Mucosa of descending colon (tissue), 3 donors: ENCODE measurements at regions not wholly inside any gene's neighbourhood (a gene's known extent, or its start where the extent isn't known, plus 50 kb on each side); places are given as distances from the start of the nearest gene placed in this dataset.

ENCODE experiments used
- ATAC-seq: fragments of 200-7000 bp; cut with Tn5 transposase; one replicate; pipeline ENCODE4 v1.9.1; 2020; ENCODE audit warnings: mild to moderate bottlenecking, moderate library complexity
- DNase-seq, 3 donors: peaks; one replicate each; pipeline ENCODE4 v3.0.0-alpha.2; 2020
- H3K36me3 ChIP-seq: fragments of 200-600 bp; one replicate; pipeline ENCODE4 v1.8.0; 2021; ENCODE audit warnings: low read depth, mild to moderate bottlenecking
- H3K4me1 ChIP-seq: fragments of 200-600 bp; one replicate; pipeline ENCODE4 v1.8.0; 2021; ENCODE audit warnings: low read depth, mild to moderate bottlenecking
- H3K4me3 ChIP-seq: fragments of 200-600 bp; one replicate; pipeline ENCODE4 v1.8.0; 2021; ENCODE audit warnings: mild to moderate bottlenecking
- H3K9me3 ChIP-seq: fragments of 200-600 bp; one replicate; pipeline ENCODE4 v1.8.0; 2021; ENCODE audit warnings: mild to moderate bottlenecking
- intact Hi-C, 2 donors: fragments of 100-400 bp; cut with DNase I in 1 of 2; cut with micrococcal nuclease in 1 of 2; formaldehyde crosslinking; loops; one replicate each; pipeline versions ENCODE4 v1.11.0 to v1.11.1; 2022; cut with DNase I, micrococcal nuclease
- TF ChIP-seq, protein P1 (sequence below): fragments of 200-600 bp; IDR thresholded peaks from one replicate; pipeline ENCODE4 v1.8.0; 2022; ENCODE audit warnings: antibody characterized with exemption, mild to moderate bottlenecking
- donor health status: DM: no; HTN: no; CAD: no; lungs with moderate emphysema.
- donor health status: DM: no; HTN: no; CAD: no.
- donor health status: DM: no; HTN: yes; CAD: no.

DNA sequence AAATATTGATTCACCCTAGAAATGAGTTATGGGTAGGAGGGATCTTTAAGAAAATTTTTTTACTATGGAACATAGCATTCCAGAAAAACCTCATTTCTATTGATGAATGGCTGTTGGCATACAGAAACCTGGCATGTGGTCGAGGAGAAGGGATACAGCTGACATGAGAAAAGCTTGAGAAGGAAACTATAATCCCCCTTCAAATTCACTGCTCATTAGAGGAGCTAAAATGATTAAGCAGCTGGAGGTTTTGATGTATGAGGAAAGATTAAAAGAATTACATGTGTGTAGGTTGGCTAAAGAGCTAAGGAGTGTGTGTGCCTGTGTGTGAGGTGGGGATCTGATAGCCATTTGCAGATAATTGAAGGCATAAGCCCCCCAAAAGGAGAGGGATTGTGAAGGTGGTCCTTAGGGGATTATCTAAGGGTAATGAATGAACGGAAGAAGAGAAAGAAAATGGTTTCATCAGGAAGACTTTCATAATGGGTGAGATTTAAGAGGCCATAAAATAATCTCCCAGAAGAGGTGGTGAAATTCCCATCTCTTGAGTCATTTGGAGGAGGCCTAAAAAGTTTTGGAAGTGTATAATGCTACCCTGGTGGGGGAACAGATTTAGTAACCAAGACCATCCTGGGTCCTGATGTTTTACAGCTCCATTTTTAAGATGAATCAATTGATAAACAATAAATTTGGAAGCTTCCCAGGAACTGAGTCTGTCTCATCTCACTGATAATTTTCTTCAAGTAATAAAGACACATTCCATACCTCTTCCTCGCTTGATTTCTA is 272.0 kb upstream of the HAND2 start:
- no peaks in the 10 kb centered on the region for H3K36me3 ChIP-seq
- intact Hi-C loops: no loop called here
- no peaks in the 10 kb centered on the region for H3K4me1 ChIP-seq
- TF ChIP-seq, protein P1, sequence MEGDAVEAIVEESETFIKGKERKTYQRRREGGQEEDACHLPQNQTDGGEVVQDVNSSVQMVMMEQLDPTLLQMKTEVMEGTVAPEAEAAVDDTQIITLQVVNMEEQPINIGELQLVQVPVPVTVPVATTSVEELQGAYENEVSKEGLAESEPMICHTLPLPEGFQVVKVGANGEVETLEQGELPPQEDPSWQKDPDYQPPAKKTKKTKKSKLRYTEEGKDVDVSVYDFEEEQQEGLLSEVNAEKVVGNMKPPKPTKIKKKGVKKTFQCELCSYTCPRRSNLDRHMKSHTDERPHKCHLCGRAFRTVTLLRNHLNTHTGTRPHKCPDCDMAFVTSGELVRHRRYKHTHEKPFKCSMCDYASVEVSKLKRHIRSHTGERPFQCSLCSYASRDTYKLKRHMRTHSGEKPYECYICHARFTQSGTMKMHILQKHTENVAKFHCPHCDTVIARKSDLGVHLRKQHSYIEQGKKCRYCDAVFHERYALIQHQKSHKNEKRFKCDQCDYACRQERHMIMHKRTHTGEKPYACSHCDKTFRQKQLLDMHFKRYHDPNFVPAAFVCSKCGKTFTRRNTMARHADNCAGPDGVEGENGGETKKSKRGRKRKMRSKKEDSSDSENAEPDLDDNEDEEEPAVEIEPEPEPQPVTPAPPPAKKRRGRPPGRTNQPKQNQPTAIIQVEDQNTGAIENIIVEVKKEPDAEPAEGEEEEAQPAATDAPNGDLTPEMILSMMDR: no peak
- no peak for DNase-seq
- ATAC-seq: no peak
- no peaks in the 10 kb centered on the region for H3K9me3 ChIP-seq
- H3K4me3 ChIP-seq: no peak overlapping the region

DNA sequence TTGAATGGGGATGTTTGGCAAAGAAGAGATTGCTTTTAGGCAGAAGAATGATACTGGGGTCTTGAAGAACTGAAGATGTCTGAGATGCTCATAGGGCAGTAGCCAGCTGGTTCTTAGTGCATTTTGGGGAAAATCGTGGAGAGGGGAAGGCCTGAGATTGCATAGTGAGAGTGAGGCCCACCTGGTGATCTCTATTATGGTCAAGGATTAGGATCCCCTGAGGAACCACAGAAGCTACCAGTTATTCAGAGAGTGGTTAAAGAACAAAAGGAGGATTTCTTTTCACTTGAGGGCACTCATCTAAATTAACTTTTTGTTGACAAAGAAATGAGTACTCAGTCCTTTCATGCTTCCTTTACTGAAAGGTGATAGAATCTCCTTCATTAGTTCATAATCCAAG is 271.3 kb upstream of the HAND2 start:
- Histone ChIP-seq H3K36me3 (no peaks in the 10 kb centered on the region), H3K9me3 (no peaks in the 10 kb centered on the region), H3K4me3 (no peak overlapping the region), H3K4me1 (no peaks in the 10 kb centered on the region)
- ATAC-seq: no peak
- TF ChIP-seq, protein P1: no peak
- intact Hi-C loops: no loop called here
- DNase-seq: no peak

DNA sequence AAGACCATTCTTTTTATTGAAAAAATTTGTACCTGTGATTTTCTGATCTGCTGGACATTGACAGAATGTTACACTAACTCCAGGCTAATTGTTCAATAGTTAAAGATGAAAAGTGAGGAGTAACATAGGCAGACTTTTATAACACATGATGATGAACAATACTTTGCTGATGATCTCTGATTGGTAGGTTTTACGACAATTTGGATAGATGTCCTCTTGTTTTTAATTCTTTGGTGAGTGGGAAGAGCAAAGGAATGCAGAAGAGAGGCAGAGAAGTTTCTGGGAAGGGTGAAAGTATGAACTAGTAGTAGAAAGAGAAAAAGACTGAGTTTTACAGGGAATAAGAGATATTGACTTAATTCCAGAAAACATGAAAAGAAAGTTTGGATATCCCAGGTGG is 267.3 kb upstream of the HAND2 start:
- Histone ChIP-seq H3K4me3 (no peak overlapping the region), H3K36me3 (no peaks in the 10 kb centered on the region), H3K9me3 (no peaks in the 10 kb centered on the region), H3K4me1 (no peaks in the 10 kb centered on the region)
- TF ChIP-seq, protein P1: no peak
- DNase-seq (no peak), ATAC-seq (no peak)
- intact Hi-C loops: no loop called here

DNA sequence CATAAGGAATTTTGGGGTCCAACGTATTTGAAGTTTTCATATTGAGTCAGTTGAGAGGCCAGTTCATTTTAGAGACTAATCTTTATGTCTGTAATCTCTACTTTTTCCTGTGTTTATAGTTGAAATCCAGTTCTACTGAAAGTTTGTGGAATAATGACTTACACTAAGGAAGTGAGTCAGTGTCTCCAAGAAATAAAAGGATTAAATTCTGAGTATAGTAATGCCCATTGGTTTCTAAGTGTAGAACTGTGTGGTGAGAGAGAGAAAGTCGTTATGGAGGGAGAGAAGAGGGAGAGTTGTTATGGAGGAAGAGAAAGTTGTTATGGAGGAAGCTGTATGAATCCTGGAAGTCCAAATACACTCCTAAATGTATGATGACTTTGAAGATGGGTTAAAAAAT is 264.6 kb upstream of the HAND2 start:
- intact Hi-C loops: no loop called here
- Histone ChIP-seq H3K9me3 (no peaks in the 10 kb centered on the region), H3K4me1 (no peaks in the 10 kb centered on the region), H3K36me3 (no peaks in the 10 kb centered on the region), H3K4me3 (no peak overlapping the region)
- TF ChIP-seq, protein P1: no peak
- no peak for ATAC-seq
- no peak for DNase-seq

DNA sequence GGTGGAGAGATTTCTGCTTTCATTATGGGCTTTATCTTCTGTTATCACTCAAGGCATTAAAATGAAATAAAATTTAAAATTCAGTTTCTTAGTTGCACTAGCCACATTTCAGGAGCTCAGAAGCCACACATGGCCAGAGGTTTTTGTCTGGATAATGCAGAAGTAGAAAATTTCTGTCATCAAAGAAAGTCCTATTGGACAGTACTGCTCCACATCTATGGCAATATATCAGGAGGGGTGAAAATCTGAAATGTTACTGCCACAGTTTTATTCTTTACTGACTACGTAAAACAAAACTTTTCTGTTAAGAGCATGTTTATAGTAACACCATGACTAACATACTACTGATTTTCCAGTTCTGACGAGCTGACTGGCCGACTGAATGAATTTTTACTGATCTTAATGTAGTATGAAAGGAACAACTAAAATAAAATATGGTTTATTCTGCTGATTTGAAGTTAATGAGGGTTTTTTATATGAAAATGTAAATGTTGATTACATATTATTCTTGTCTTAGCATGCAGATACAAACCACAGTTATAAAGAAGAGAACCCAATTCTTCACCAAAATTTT is 264.0 kb upstream of the HAND2 start:
- intact Hi-C loops: no loop called here
- ATAC-seq (no peak), DNase-seq (no peak)
- H3K9me3 ChIP-seq: no peaks in the 10 kb centered on the region
- no peak overlapping the region for H3K4me3 ChIP-seq
- H3K36me3 ChIP-seq: no peaks in the 10 kb centered on the region
- TF ChIP-seq, protein P1: no peak
- no peaks in the 10 kb centered on the region for H3K4me1 ChIP-seq
